OCI-LY1 (cell line): ENCODE measurements at regions not wholly inside any gene's neighbourhood (a gene's known extent, or its start where the extent isn't known, plus 50 kb on each side); places are given as distances from the start of the nearest gene placed in this dataset.

ENCODE experiments used
- H2AFZ ChIP-seq: fragments of 200-600 bp; sonication (generic), shearing (Covaris generic); 2 replicates; pipeline ENCODE4 v1.6.0; 2014; ENCODE audit warnings: antibody characterized with exemption, mild to moderate bottlenecking, low read length
- H3F3A ChIP-seq: fragments of 200-600 bp; sonication (generic), shearing (Covaris generic); 2 replicates; pipeline ENCODE4 v1.6.0; 2014; ENCODE audit warnings: mild to moderate bottlenecking, antibody characterized with exemption, low read length, moderate library complexity; ENCODE audit not compliant: insufficient read depth
- H3K27ac ChIP-seq: fragments of 200-600 bp; sonication (generic); 2 replicates; pipeline ENCODE4 v1.5.1; 2014; ENCODE audit warnings: low read length, mixed run types, mild to moderate bottlenecking, low read depth; ENCODE audit not compliant: poor library complexity, severe bottlenecking
- H3K27me3 ChIP-seq: fragments of 200-600 bp; sonication (generic); 2 replicates; pipeline ENCODE4 v1.6.0; 2014; ENCODE audit warnings: antibody characterized with exemption, mild to moderate bottlenecking, low read length, moderate library complexity; ENCODE audit not compliant: insufficient read depth
- H3K36me3 ChIP-seq: fragments of 200-600 bp; sonication (generic); 2 replicates; pipeline ENCODE4 v1.6.1; 2014; ENCODE audit warnings: mild to moderate bottlenecking, antibody characterized with exemption, low read length, moderate library complexity, mixed read lengths; ENCODE audit not compliant: insufficient read depth
- H3K4me1 ChIP-seq: fragments of 200-600 bp; sonication (generic); 2 replicates; pipeline ENCODE4 v1.5.1; 2014; ENCODE audit warnings: mild to moderate bottlenecking, low read length, moderate library complexity; ENCODE audit not compliant: insufficient read depth, severe bottlenecking
- H3K4me2 ChIP-seq: fragments of 200-600 bp; sonication (generic), shearing (Covaris generic); 2 replicates; pipeline ENCODE4 v1.6.1; 2014; ENCODE audit warnings: low read length
- H3K4me3 ChIP-seq: fragments of 200-600 bp; sonication (generic); 2 replicates; pipeline ENCODE4 v1.5.1; 2014; ENCODE audit warnings: low read length, low read depth, mild to moderate bottlenecking, mixed read lengths; ENCODE audit not compliant: poor library complexity, severe bottlenecking
- H3K79me2 ChIP-seq: fragments of 200-600 bp; shearing (Covaris generic); 2 replicates; pipeline ENCODE4 v1.6.1; 2016; ENCODE audit warnings: mixed run types, low read length, mixed read lengths; ENCODE audit not compliant: insufficient read depth
- H3K9ac ChIP-seq: fragments of 200-600 bp; sonication (generic), shearing (Covaris generic); 2 replicates; pipeline ENCODE4 v1.6.1; 2014; ENCODE audit warnings: mild to moderate bottlenecking, low read length, mixed read lengths
- H3K9me2 ChIP-seq: fragments of 200-600 bp; sonication (generic), shearing (Covaris generic); 2 replicates; pipeline ENCODE4 v1.6.1; 2014; ENCODE audit warnings: low read depth, mild to moderate bottlenecking, low read length, mixed read lengths
- H3K9me3 ChIP-seq: fragments of 200-600 bp; shearing (Covaris generic); 2 replicates; pipeline ENCODE4 v1.6.1; 2014; ENCODE audit warnings: low read length, mixed read lengths
- H4K20me1 ChIP-seq: fragments of 200-600 bp; sonication (generic), shearing (Covaris generic); 2 replicates; pipeline ENCODE4 v1.6.0; 2016; ENCODE audit warnings: mild to moderate bottlenecking, low read length; ENCODE audit not compliant: insufficient read depth
- CTCF ChIP-seq: fragments of 200-600 bp; sonication (generic), shearing (Covaris generic); IDR thresholded peaks from 2 replicates; pipeline ENCODE4 v1.5.1; 2017; ENCODE audit warnings: mild to moderate bottlenecking, antibody characterized with exemption, low read length, moderate library complexity, mixed read lengths
- EZH2 ChIP-seq: fragments of 200-600 bp; sonication (generic), shearing (Covaris generic); IDR thresholded peaks from 2 replicates; pipeline ENCODE4 v1.8.0; 2017; ENCODE audit warnings: borderline replicate concordance, mixed run types, mild to moderate bottlenecking, antibody characterized with exemption, low read length, moderate library complexity, mixed read lengths

- no peak for TF ChIP-seq CTCF
- no peak for TF ChIP-seq EZH2
- H3K9ac ChIP-seq, result no peak overlapping the region
- H3K9me3 ChIP-seq, result no peaks in the 10 kb centered on the region
- no peaks in the 10 kb centered on the region for H3K27me3 ChIP-seq
- H3K4me1 ChIP-seq, result no peaks in the 10 kb centered on the region
- H2AFZ ChIP-seq, result no peak overlapping the region
- no peaks in the 10 kb centered on the region for H3K36me3 ChIP-seq
- H3K9me2 ChIP-seq, result no peaks in the 10 kb centered on the region
- H4K20me1 ChIP-seq, result no peaks in the 10 kb centered on the region
- H3F3A ChIP-seq, result no peaks in the 10 kb centered on the region
- no peak overlapping the region for H3K4me2 ChIP-seq
- H3K79me2 ChIP-seq, result no peaks in the 10 kb centered on the region
- no peak overlapping the region for H3K4me3 ChIP-seq
- H3K27ac ChIP-seq, result no peak overlapping the region
These were observed 426.4 kb downstream of the TUSC7 start for GRCh38 chr3:117136003-117136402.

GRCh38 chr3:117137065-117137464, 427.5 kb downstream of the TUSC7 start:
- no peaks in the 10 kb centered on the region for H3K36me3 ChIP-seq
- H4K20me1 ChIP-seq, result no peaks in the 10 kb centered on the region
- no peak overlapping the region for H3K27ac ChIP-seq
- no peak overlapping the region for H3K9ac ChIP-seq
- no peak overlapping the region for H2AFZ ChIP-seq
- H3K4me1 ChIP-seq, result no peaks in the 10 kb centered on the region
- H3F3A ChIP-seq, result no peaks in the 10 kb centered on the region
- no peak for TF ChIP-seq CTCF
- TF ChIP-seq EZH2, result no peak
- H3K79me2 ChIP-seq, result no peaks in the 10 kb centered on the region
- no peaks in the 10 kb centered on the region for H3K9me2 ChIP-seq
- no peaks in the 10 kb centered on the region for H3K9me3 ChIP-seq
- no peak overlapping the region for H3K4me3 ChIP-seq
- H3K4me2 ChIP-seq, result no peak overlapping the region
- H3K27me3 ChIP-seq, result no peaks in the 10 kb centered on the region

GRCh38 chr3:117139681-117140080, 430.1 kb downstream of the TUSC7 start:
- no peaks in the 10 kb centered on the region for H3K9me2 ChIP-seq
- no peaks in the 10 kb centered on the region for H3K79me2 ChIP-seq
- H3K27me3 ChIP-seq, result no peaks in the 10 kb centered on the region
- no peaks in the 10 kb centered on the region for H3K9me3 ChIP-seq
- no peak overlapping the region for H3K9ac ChIP-seq
- H3K4me1 ChIP-seq, result no peaks in the 10 kb centered on the region
- no peak overlapping the region for H3K27ac ChIP-seq
- no peaks in the 10 kb centered on the region for H3F3A ChIP-seq
- H3K4me2 ChIP-seq, result no peak overlapping the region
- H4K20me1 ChIP-seq, result no peaks in the 10 kb centered on the region
- H2AFZ ChIP-seq, result no peak overlapping the region
- H3K4me3 ChIP-seq, result no peak overlapping the region
- H3K36me3 ChIP-seq, result no peaks in the 10 kb centered on the region
- TF ChIP-seq CTCF, result no peak
